Suprapubic skin (tissue), 4 donors: ENCODE measurements at regions not wholly inside any gene's neighbourhood (a gene's known extent, or its start where the extent isn't known, plus 50 kb on each side); places are given as distances from the start of the nearest gene placed in this dataset.
"Not testable (repeated sequence)": the region's sequence is repeated elsewhere in the genome, so short reads cannot be mapped to it uniquely, and the experiment has no call there.

ENCODE experiments used
- DNase-seq, 2 donors: peaks; one replicate each; pipeline ENCODE4 v3.0.0-alpha.2; 2019; ENCODE audit warnings: low spot score in 2 of 2
- H3K27ac ChIP-seq: fragments of 200-600 bp; sonication (generic); one replicate; pipeline ENCODE4 v1.5.1; 2019
- H3K27me3 ChIP-seq: fragments of 200-600 bp; sonication (generic); one replicate; pipeline ENCODE4 v1.5.1; 2019
- H3K36me3 ChIP-seq: fragments of 200-600 bp; sonication (generic); one replicate; pipeline ENCODE4 v1.5.1; 2019
- H3K4me1 ChIP-seq: fragments of 200-600 bp; sonication (generic); one replicate; pipeline ENCODE4 v1.5.1; 2019
- H3K4me3 ChIP-seq: fragments of 200-600 bp; sonication (generic); one replicate; pipeline ENCODE4 v1.5.1; 2019; ENCODE audit warnings: mild to moderate bottlenecking
- H3K9me3 ChIP-seq: fragments of 200-600 bp; sonication (generic); one replicate; pipeline ENCODE4 v1.5.1; 2019
- WGBS: methylation state at CpG from one replicate; pipeline ENCODE4 v1.1.5; 2018; 5-methylcytosine and 5-hydroxymethylcytosine counted together

- not testable (repeated sequence) for H3K27me3 ChIP-seq, H3K9me3 ChIP-seq, H3K36me3 ChIP-seq, H3K4me3 ChIP-seq, H3K4me1 ChIP-seq, H3K27ac ChIP-seq
- DNase-seq, result peak in 1 of 2 donors; percentile 15
- no CpG with 5 or more reads among the region's 7 CpGs for WGBS
Observed at GRCh38 chr16:21422824-21423223, 144.7 kb upstream of the CRYM start.

DNA sequence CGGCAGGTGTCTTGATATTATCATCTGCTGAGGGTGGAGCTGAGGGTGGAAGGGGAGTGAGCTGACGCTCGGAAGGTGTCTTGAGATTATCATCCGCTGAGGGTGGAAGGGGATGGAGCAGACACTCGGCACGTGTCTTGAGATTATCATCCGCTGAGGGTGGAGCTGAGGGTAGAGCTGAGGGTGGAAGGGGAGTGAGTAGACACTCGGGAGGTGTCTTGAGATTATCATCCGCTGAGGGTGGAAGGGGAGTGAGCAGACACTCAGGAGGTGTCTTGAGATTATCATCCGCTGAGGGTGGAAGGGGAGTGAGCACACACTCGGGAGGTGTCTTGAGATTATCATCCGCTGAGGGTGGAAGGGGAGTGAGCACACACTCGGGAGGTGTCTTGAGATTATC lies 126.6 kb upstream of the CRYM start:
- H3K36me3 ChIP-seq, DNase-seq, H3K9me3 ChIP-seq, H3K4me1 ChIP-seq, H3K4me3 ChIP-seq, H3K27ac ChIP-seq, H3K27me3 ChIP-seq: not testable (repeated sequence)
- no CpG with 5 or more reads among the region's 13 CpGs for WGBS

DNA sequence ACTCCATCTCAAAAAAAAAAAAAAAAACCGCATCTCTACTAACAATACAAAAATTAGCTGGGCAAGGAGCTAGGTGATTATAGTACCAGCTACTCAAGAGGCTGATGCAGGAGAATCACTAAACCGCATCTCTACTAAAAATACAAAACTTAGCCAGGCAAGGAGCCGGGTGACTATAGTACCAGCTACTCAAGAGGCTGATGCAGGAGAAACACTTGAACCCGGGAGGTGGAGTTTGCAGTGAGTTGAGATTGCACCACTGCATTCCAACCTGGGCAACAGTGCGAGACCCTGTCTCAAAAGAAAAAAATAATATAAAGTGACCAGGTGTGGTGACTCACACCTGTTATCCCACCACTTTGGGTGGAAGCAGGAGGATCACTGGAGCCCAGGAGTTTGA lies 119.8 kb upstream of the CRYM start:
- H3K27me3 ChIP-seq, H3K4me1 ChIP-seq, H3K36me3 ChIP-seq, H3K27ac ChIP-seq, DNase-seq, H3K9me3 ChIP-seq, H3K4me3 ChIP-seq: not testable (repeated sequence)
- WGBS, result 100% methylated on average over 1 of the region's 5 CpGs

GRCh38 chr16:21396545-21396944 lies 118.5 kb upstream of the CRYM start:
- not testable (repeated sequence) for DNase-seq, H3K4me3 ChIP-seq, H3K27me3 ChIP-seq, H3K9me3 ChIP-seq, H3K36me3 ChIP-seq, H3K27ac ChIP-seq, H3K4me1 ChIP-seq
- WGBS, result no CpG with 5 or more reads among the region's 4 CpGs

- WGBS, result no CpG with 5 or more reads among the region's 3 CpGs
- H3K27ac ChIP-seq, result not testable (repeated sequence)
Observed at GRCh38 chr16:21390634-21391033, 112.5 kb upstream of the CRYM start.

DNA sequence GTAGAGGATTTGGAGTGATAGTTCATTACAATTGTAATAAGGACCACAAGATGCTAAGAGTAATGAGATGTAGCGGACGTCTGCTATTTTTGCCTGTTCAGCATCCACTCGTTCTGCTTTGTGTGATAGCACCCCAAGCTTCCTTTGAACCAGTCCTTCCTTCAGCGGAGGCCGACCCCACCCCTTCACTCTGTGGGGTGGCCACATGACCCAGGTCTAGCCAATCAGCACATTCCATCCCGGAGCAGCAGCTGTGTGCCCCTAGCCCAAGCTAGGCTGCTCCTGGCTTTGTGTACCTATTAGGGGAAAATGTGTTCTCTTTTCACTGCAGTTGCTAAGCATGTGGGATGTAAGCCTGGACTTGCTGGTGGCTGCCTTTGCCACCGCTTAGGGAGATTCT lies 111.8 kb upstream of the CRYM start:
- H3K27me3 ChIP-seq, H3K4me1 ChIP-seq, H3K27ac ChIP-seq, H3K9me3 ChIP-seq, H3K4me3 ChIP-seq, DNase-seq, H3K36me3 ChIP-seq: not testable (repeated sequence)
- no CpG with 5 or more reads among the region's 7 CpGs for WGBS

More at GRCh38 chr16:21390634-21391033, 112.5 kb upstream of the CRYM start:
- not testable (repeated sequence) for H3K9me3 ChIP-seq, H3K4me1 ChIP-seq, H3K36me3 ChIP-seq, H3K27me3 ChIP-seq, H3K4me3 ChIP-seq, DNase-seq

DNA sequence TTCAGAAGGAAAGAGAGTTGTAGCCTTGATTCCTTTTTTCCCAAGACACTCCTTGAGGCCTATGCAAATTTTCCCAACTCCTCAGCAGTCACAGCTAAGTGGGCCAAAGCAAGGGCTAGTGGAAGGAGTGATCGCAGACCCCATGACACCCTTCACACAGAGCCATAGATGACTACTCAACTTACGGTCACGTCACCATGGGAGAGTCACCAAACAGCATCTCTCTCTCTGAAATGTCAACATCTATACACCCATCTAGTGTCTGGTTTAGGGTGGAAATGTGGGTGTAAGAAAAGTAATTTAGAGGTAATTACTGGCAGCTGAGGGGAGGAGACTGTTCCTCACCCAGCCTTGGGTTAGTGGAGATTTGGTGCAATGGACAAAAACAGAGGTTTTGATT lies 109.7 kb upstream of the CRYM start:
- not testable (repeated sequence) for H3K9me3 ChIP-seq, H3K36me3 ChIP-seq, H3K4me1 ChIP-seq, H3K27me3 ChIP-seq, H3K4me3 ChIP-seq, DNase-seq, H3K27ac ChIP-seq
- no CpG with 5 or more reads among the region's 3 CpGs for WGBS

DNA sequence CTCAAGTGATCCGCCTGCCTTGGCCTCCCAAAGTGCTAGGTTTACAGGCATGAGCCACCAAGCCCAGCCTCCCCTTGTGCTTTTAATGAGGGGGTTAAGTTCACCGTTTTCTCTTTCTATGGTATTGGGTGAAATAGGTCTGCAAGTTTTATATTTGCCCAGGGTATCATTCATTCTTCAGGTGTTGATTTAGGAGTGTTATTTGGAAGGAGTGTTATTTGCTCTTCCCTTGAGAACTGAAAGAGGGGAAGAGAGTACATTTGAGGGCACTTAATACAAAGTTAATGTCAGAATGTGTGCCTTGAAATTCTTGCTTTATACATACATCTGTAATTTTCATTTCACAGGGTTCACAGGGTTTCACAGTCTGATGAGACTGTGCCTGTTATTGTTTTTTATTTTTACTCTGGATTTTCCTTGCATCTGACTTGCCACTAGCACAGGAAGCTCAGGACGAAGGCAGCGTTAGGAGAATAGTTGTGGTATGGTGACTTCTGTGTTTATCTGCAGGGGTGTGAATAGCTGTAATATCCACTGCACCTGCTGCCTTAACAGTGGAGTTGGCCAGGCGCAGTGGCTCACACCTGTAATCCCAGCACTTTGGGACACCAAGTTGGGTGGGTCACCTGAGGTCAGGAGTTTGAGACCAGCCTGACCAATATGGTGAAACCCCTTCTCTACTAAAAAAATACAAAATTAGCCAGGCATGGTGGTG lies 108.3 kb upstream of the CRYM start:
- not testable (repeated sequence) for H3K36me3 ChIP-seq, H3K4me3 ChIP-seq, H3K27me3 ChIP-seq, H3K4me1 ChIP-seq, H3K27ac ChIP-seq, H3K9me3 ChIP-seq, DNase-seq
- no CpG with 5 or more reads among the region's 5 CpGs for WGBS

DNA sequence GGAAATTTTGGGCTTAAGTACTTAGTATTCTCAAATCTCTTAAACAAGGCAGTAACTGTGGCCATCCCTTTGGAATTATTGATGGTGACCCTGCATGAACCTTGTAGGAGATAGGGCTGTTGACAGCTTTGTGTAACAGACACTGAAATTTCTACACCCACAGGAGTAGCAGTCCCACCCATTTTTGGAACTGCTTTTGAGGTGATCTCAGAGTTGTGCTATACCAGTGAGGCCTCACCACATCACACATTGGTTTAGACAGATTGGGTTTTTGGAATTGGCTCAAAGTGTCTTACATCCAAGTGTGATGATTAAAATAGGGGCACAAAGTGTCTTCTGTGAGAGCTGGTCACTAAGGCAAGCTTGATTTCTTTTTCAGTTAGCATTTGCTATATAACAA lies 105.6 kb upstream of the CRYM start:
- H3K27ac ChIP-seq, DNase-seq, H3K27me3 ChIP-seq: not testable (repeated sequence)

DNA sequence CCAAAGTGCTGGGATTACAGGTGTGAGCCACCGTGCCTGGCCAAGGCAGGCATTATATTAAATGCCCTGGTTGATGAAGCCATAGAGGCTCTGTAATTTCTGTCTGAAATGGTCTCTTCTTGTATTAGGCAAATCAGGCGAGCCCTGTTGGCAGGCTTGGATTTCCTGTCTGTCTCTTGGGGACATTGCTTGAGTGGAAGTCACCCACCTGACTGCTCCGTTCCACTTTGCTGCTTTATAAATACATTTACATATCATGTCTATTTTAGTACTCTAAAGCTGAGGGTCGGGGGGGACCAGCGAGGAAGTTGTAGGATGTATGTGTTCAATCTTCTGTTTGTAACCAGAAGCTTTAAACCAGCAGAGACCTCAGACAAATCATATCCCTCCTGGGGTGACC lies 101.6 kb upstream of the CRYM start:
- not testable (repeated sequence) for DNase-seq, H3K4me3 ChIP-seq, H3K27ac ChIP-seq, H3K4me1 ChIP-seq, H3K27me3 ChIP-seq, H3K36me3 ChIP-seq, H3K9me3 ChIP-seq
- no CpG with 5 or more reads among the region's 5 CpGs for WGBS

More for the DNA sequence above, 105.6 kb upstream of the CRYM start:
- not testable (repeated sequence) for H3K36me3 ChIP-seq, H3K4me1 ChIP-seq, H3K4me3 ChIP-seq, H3K9me3 ChIP-seq

- H3K36me3 ChIP-seq, H3K9me3 ChIP-seq, H3K27me3 ChIP-seq, H3K4me1 ChIP-seq, H3K27ac ChIP-seq, DNase-seq, H3K4me3 ChIP-seq: not testable (repeated sequence)
- 97% methylated on average over 18 of the region's 22 CpGs for WGBS
Observed at GRCh38 chr16:21376196-21376899, 98.3 kb upstream of the CRYM start.

- H3K4me3 ChIP-seq, DNase-seq, H3K27ac ChIP-seq, H3K36me3 ChIP-seq, H3K27me3 ChIP-seq, H3K9me3 ChIP-seq, H3K4me1 ChIP-seq: not testable (repeated sequence)
- whole genome bisulfite sequencing, result 58% methylated on average over 2 of the region's 4 CpGs
Observed at GRCh38 chr16:21375334-21375733, 97.2 kb upstream of the CRYM start.

GRCh38 chr16:21373454-21373853 lies 95.4 kb upstream of the CRYM start:
- 95% methylated on average over 2 of the region's 2 CpGs for WGBS
- H3K36me3 ChIP-seq, H3K27ac ChIP-seq, H3K4me1 ChIP-seq, DNase-seq, H3K4me3 ChIP-seq, H3K27me3 ChIP-seq, H3K9me3 ChIP-seq: not testable (repeated sequence)

DNA sequence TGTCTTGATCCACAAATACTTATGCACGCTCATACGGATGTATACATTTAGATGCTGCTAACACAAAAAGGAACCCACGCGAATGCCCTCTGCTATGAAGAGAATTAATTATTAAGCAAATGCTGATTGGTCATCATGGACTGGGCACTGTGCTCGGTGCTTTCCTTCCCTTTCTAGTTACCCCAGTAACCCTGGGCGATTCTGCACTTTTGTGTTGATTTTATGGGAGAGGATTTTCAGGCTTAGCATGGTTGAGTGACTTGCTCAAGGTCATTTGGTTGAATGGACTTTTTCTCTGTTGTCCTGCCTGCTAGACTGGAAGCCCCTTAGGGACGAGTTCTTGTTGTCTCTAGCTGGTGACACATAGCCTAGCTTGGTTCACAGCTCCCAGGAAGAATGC lies 94.8 kb upstream of the CRYM start:
- H3K4me1 ChIP-seq, H3K27ac ChIP-seq, H3K9me3 ChIP-seq, H3K4me3 ChIP-seq, H3K27me3 ChIP-seq, DNase-seq, H3K36me3 ChIP-seq: not testable (repeated sequence)
- WGBS, result 85% methylated on average over 4 of the region's 7 CpGs
